OCI-LY1 (cell line): ENCODE measurements at regions not wholly inside any gene's neighbourhood (a gene's known extent, or its start where the extent isn't known, plus 50 kb on each side); places are given as distances from the start of the nearest gene placed in this dataset.

Experiments used
- H2AFZ ChIP-seq: fragments of 200-600 bp; sonication (generic), shearing (Covaris generic); 2 replicates; pipeline ENCODE4 v1.6.0; 2014; ENCODE audit warnings: antibody characterized with exemption, mild to moderate bottlenecking, low read length
- H3F3A ChIP-seq: fragments of 200-600 bp; sonication (generic), shearing (Covaris generic); 2 replicates; pipeline ENCODE4 v1.6.0; 2014; ENCODE audit warnings: mild to moderate bottlenecking, antibody characterized with exemption, low read length, moderate library complexity; ENCODE audit not compliant: insufficient read depth
- H3K27ac ChIP-seq: fragments of 200-600 bp; sonication (generic); 2 replicates; pipeline ENCODE4 v1.5.1; 2014; ENCODE audit warnings: low read length, mixed run types, mild to moderate bottlenecking, low read depth; ENCODE audit not compliant: poor library complexity, severe bottlenecking
- H3K27me3 ChIP-seq: fragments of 200-600 bp; sonication (generic); 2 replicates; pipeline ENCODE4 v1.6.0; 2014; ENCODE audit warnings: antibody characterized with exemption, mild to moderate bottlenecking, low read length, moderate library complexity; ENCODE audit not compliant: insufficient read depth
- H3K36me3 ChIP-seq: fragments of 200-600 bp; sonication (generic); 2 replicates; pipeline ENCODE4 v1.6.1; 2014; ENCODE audit warnings: mild to moderate bottlenecking, antibody characterized with exemption, low read length, moderate library complexity, mixed read lengths; ENCODE audit not compliant: insufficient read depth
- H3K4me1 ChIP-seq: fragments of 200-600 bp; sonication (generic); 2 replicates; pipeline ENCODE4 v1.5.1; 2014; ENCODE audit warnings: mild to moderate bottlenecking, low read length, moderate library complexity; ENCODE audit not compliant: insufficient read depth, severe bottlenecking
- H3K4me2 ChIP-seq: fragments of 200-600 bp; sonication (generic), shearing (Covaris generic); 2 replicates; pipeline ENCODE4 v1.6.1; 2014; ENCODE audit warnings: low read length
- H3K4me3 ChIP-seq: fragments of 200-600 bp; sonication (generic); 2 replicates; pipeline ENCODE4 v1.5.1; 2014; ENCODE audit warnings: low read length, low read depth, mild to moderate bottlenecking, mixed read lengths; ENCODE audit not compliant: poor library complexity, severe bottlenecking
- H3K79me2 ChIP-seq: fragments of 200-600 bp; shearing (Covaris generic); 2 replicates; pipeline ENCODE4 v1.6.1; 2016; ENCODE audit warnings: mixed run types, low read length, mixed read lengths; ENCODE audit not compliant: insufficient read depth
- H3K9ac ChIP-seq: fragments of 200-600 bp; sonication (generic), shearing (Covaris generic); 2 replicates; pipeline ENCODE4 v1.6.1; 2014; ENCODE audit warnings: mild to moderate bottlenecking, low read length, mixed read lengths
- H3K9me2 ChIP-seq: fragments of 200-600 bp; sonication (generic), shearing (Covaris generic); 2 replicates; pipeline ENCODE4 v1.6.1; 2014; ENCODE audit warnings: low read depth, mild to moderate bottlenecking, low read length, mixed read lengths
- H3K9me3 ChIP-seq: fragments of 200-600 bp; shearing (Covaris generic); 2 replicates; pipeline ENCODE4 v1.6.1; 2014; ENCODE audit warnings: low read length, mixed read lengths
- H4K20me1 ChIP-seq: fragments of 200-600 bp; sonication (generic), shearing (Covaris generic); 2 replicates; pipeline ENCODE4 v1.6.0; 2016; ENCODE audit warnings: mild to moderate bottlenecking, low read length; ENCODE audit not compliant: insufficient read depth
- CTCF ChIP-seq: fragments of 200-600 bp; sonication (generic), shearing (Covaris generic); IDR thresholded peaks from 2 replicates; pipeline ENCODE4 v1.5.1; 2017; ENCODE audit warnings: mild to moderate bottlenecking, antibody characterized with exemption, low read length, moderate library complexity, mixed read lengths
- EZH2 ChIP-seq: fragments of 200-600 bp; sonication (generic), shearing (Covaris generic); IDR thresholded peaks from 2 replicates; pipeline ENCODE4 v1.8.0; 2017; ENCODE audit warnings: borderline replicate concordance, mixed run types, mild to moderate bottlenecking, antibody characterized with exemption, low read length, moderate library complexity, mixed read lengths

DNA sequence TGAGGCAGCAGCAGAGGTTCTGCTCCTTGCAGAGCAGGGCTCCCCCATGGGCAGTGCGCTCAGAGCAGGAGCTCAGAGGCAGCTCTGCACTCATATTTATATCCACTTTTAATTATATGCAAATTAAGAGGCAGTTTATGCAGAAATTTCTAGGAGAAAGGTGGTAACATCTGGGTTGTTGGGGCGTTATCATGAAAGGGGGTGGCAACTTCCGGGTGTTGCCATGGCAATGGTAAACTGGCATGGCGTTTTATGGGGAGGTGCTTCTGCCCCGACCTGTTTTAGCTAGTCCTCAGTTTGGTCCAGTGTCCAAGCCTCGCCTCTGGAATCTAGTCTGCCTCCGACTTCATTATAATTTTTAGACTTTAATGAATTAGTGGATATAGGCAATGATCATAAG is 1191.7 kb downstream of the TBC1D22A start:
- Histone ChIP-seq H3K9me2 (no peaks in the 10 kb centered on the region), H3K9ac (no peak overlapping the region), H3K4me1 (peaks cover 12% of the 10 kb centered on the region), H3K4me2 (no peak overlapping the region), H3K36me3 (peaks cover 4% of the 10 kb centered on the region; the same call in 1 of the 2 replicates), H3K27ac (no peak overlapping the region), H2AFZ (no peak overlapping the region), H4K20me1 (no peaks in the 10 kb centered on the region), H3K27me3 (no peaks in the 10 kb centered on the region; the same call in 1 of the 2 replicates), H3K9me3 (peaks cover 23% of the 10 kb centered on the region), H3K79me2 (no peaks in the 10 kb centered on the region), H3K4me3 (no peak overlapping the region), H3F3A (no peaks in the 10 kb centered on the region)
- no peak for TF ChIP-seq EZH2

DNA sequence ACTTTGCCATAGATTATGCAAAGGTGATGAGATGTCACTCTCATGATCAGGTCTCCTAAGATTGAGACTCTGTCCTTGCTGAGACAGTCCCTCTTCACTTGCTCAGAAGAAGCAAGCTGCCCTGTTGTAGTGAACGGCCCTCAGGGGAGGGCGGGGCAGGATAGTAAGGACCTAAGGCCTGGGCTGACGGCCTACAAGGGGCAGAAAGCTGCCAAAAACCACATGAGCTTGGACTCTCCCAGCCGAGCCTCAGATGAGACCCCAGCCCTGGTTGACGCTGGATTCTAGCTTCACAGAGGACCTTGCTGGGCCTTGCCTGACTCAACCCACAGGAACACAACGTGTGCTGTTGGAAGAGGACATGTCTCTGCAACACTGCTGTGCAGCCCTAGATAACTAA is 1182.5 kb downstream of the TBC1D22A start:
- Histone ChIP-seq H3K27me3 (no peaks in the 10 kb centered on the region), H3K9me2 (no peaks in the 10 kb centered on the region), H3K9me3 (peaks cover 8% of the 10 kb centered on the region), H3K79me2 (no peaks in the 10 kb centered on the region), H3F3A (0 out of 2 replicates have a peak, but pooled peaks cover 3% of the 10 kb centered on the region), H3K9ac (no peak overlapping the region; the same call in 1 of the 2 replicates), H3K4me3 (no peak overlapping the region), H3K4me1 (peaks cover 28% of the 10 kb centered on the region), H4K20me1 (no peaks in the 10 kb centered on the region), H3K36me3 (no peaks in the 10 kb centered on the region; the same call in 1 of the 2 replicates), H3K4me2 (no peak overlapping the region), H2AFZ (no peak overlapping the region), H3K27ac (peak overlapping the region; percentile 33)
- no peak for TF ChIP-seq CTCF
- no peak for TF ChIP-seq EZH2

- Histone ChIP-seq H3K36me3 (no peaks in the 10 kb centered on the region), H3K4me2 (peak overlapping the region; percentile 22; the same call in 1 of the 2 replicates), H3K9me3 (no peaks in the 10 kb centered on the region), H3K9me2 (no peaks in the 10 kb centered on the region), H4K20me1 (no peaks in the 10 kb centered on the region), H3F3A (0 out of 2 replicates have a peak, but pooled peaks cover 3% of the 10 kb centered on the region), H3K4me3 (no peak overlapping the region), H3K4me1 (peaks cover 28% of the 10 kb centered on the region), H3K27me3 (no peaks in the 10 kb centered on the region), H3K9ac (no peak overlapping the region; the same call in 1 of the 2 replicates), H3K79me2 (no peaks in the 10 kb centered on the region), H3K27ac (peak overlapping the region; percentile 70), H2AFZ (no peak overlapping the region)
- TF ChIP-seq CTCF, result no peak
Measured at GRCh38 chr22:47943729-47944700, 1181.6 kb downstream of the TBC1D22A start.
